GM12891 (cell line): ENCODE measurements at regions not wholly inside any gene's neighbourhood (a gene's known extent, or its start where the extent isn't known, plus 50 kb on each side); places are given as distances from the start of the nearest gene placed in this dataset.

Experiments
- POLR2A ChIP-seq: IDR thresholded peaks from 2 replicates; pipeline ENCODE4 v1.6.1; 2011; ENCODE audit warnings: low read depth, low read length, control low read depth
- POLR2AphosphoS5 ChIP-seq: IDR thresholded peaks from 2 replicates; pipeline ENCODE4 v1.6.1; 2011; ENCODE audit warnings: low read depth, low read length, control low read depth
- TAF1 ChIP-seq: IDR thresholded peaks from 2 replicates; pipeline ENCODE4 v1.6.1; 2011; ENCODE audit warnings: low read depth, low read length, control low read depth

GRCh38 chr14:49428076-49428475 is 158.1 kb downstream of the RPS29 start:
- no peak for TF ChIP-seq POLR2A
- TF ChIP-seq POLR2AphosphoS5 = no peak
- no peak for TF ChIP-seq TAF1
